Common myeloid progenitor, CD34-positive (primary cell): ENCODE measurements at regions not wholly inside any gene's neighbourhood (a gene's known extent, or its start where the extent isn't known, plus 50 kb on each side); places are given as distances from the start of the nearest gene placed in this dataset.

Source experiments
- CTCF ChIA-PET: fragments of 350-600 bp; sonication (Branson Sonifier 250); formaldehyde crosslinking; loops from one replicate; lab custom pipeline; 2021; ENCODE audit warnings: antibody characterized with exemption; lab: Charles Lee
- POLR2A ChIA-PET: fragments of 350-600 bp; sonication (Branson Sonifier 250); formaldehyde crosslinking; loops from one replicate; lab custom pipeline; 2021; ENCODE audit warnings: antibody characterized with exemption; lab: Charles Lee
- DNase-seq, 3 donors: peaks; one replicate each; pipeline versions ENCODE4 v3.0.0 to v3.0.0-alpha.2; 2013
- H3K27ac ChIP-seq, 2 experiments: 1 replicate in 1 of 2; 2 replicates in 1 of 2; pipeline ENCODE4 v1.7.0; 2013; ENCODE audit warnings: inconsistent platforms in 2 of 2, low read length in 2 of 2, mild to moderate bottlenecking in 2 of 2, low read depth in 1 of 2, moderate library complexity in 1 of 2; ENCODE audit not compliant: severe bottlenecking in 2 of 2, insufficient read depth in 1 of 2, poor library complexity in 1 of 2
- H3K27me3 ChIP-seq, 5 experiments: replicated peaks in 2 of 5; 1 replicate in 3 of 5; 2 replicates in 2 of 5; pipeline versions ENCODE4 v1.6.1 to v1.7.0; 2013; ENCODE audit warnings: low read length in 4 of 5, mild to moderate bottlenecking in 2 of 5, moderate library complexity in 2 of 5, inconsistent platforms in 1 of 5; ENCODE audit not compliant: insufficient read depth in 5 of 5, control insufficient read depth in 4 of 5
- H3K36me3 ChIP-seq, 4 experiments: 1 replicate in 2 of 4; 2 replicates in 2 of 4; pipeline versions ENCODE4 v1.6.1 to v1.7.0; 2013; ENCODE audit warnings: low read length in 3 of 4, control low read depth in 1 of 4, mild to moderate bottlenecking in 1 of 4; ENCODE audit not compliant: control insufficient read depth in 4 of 4, insufficient read depth in 4 of 4
- H3K4me1 ChIP-seq, 4 experiments: 1 replicate in 3 of 4; 2 replicates in 1 of 4; pipeline versions ENCODE4 v1.6.1 to v1.7.1; 2013; ENCODE audit warnings: low read length in 3 of 4, mild to moderate bottlenecking in 3 of 4, control low read depth in 1 of 4, inconsistent platforms in 1 of 4, moderate library complexity in 1 of 4; ENCODE audit not compliant: control insufficient read depth in 4 of 4, insufficient read depth in 4 of 4; ENCODE audit errors: control extremely low read depth in 1 of 4
- H3K4me3 ChIP-seq, 7 experiments: 1 replicate in 4 of 7; 2 replicates in 3 of 7; pipeline versions ENCODE4 v1.5.1 to v1.7.0; 2013; ENCODE audit warnings: mild to moderate bottlenecking in 7 of 7, low read length in 6 of 7, moderate library complexity in 6 of 7, inconsistent platforms in 2 of 7, low read depth in 2 of 7, control low read depth in 1 of 7; ENCODE audit not compliant: insufficient read depth in 4 of 7, control insufficient read depth in 1 of 7; ENCODE audit errors: extremely low read depth in 1 of 7
- H3K9me3 ChIP-seq, 5 experiments: 1 replicate in 4 of 5; 2 replicates in 1 of 5; pipeline versions ENCODE4 v1.6.1 to v1.7.1; 2013; ENCODE audit warnings: low read length in 4 of 5, mild to moderate bottlenecking in 2 of 5, inconsistent platforms in 1 of 5, low read depth in 1 of 5, moderate library complexity in 1 of 5; ENCODE audit not compliant: control insufficient read depth in 4 of 5, insufficient read depth in 2 of 5; ENCODE audit errors: control extremely low read depth in 1 of 5
- WGBS: methylation state at CpG from one replicate; pipeline ENCODE4 v1.1.5; 2013; ENCODE audit not compliant: insufficient coverage; 5-methylcytosine and 5-hydroxymethylcytosine counted together

DNA sequence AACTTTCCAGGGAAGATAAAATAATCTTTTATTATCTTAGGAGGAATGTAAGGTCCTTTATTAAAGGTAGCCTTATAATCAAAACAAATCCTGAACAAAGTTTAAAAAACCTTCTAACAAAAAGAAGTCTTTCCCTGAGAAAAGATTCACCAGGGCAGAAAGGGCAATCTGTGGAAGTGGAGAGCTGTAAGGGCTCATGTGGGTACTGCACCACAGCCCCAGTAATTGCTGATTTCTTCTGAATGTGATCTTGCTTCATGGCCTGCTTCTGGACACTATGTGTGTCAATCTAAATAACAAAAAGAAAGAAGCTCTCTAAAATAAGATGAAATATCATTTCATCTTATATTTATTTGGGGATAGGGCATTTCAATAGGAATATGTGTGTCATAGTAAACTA is 1501.6 kb downstream of the OTOL1 start:
- H3K27ac ChIP-seq: no peak overlapping the region
- no peaks in the 10 kb centered on the region for H3K4me1 ChIP-seq
- H3K4me3 ChIP-seq: no peak overlapping the region
- no peak for DNase-seq
- ChIA-PET CTCF (no interaction called here), POLR2A (no interaction called here)
- no peaks in the 10 kb centered on the region for H3K9me3 ChIP-seq
- H3K27me3 ChIP-seq: no peaks in the 10 kb centered on the region
- no peaks in the 10 kb centered on the region for H3K36me3 ChIP-seq

GRCh38 chr3:163011596-163011995 is 1515.0 kb downstream of the OTOL1 start:
- H3K36me3 ChIP-seq: no peaks in the 10 kb centered on the region
- CTCF ChIA-PET: no interaction called here
- POLR2A ChIA-PET: no interaction called here
- no peak overlapping the region for H3K27ac ChIP-seq
- no peak overlapping the region for H3K4me3 ChIP-seq
- no peaks in the 10 kb centered on the region for H3K9me3 ChIP-seq
- no peaks in the 10 kb centered on the region for H3K4me1 ChIP-seq
- DNase-seq: no peak
- no peaks in the 10 kb centered on the region for H3K27me3 ChIP-seq
- no CpG with 5 or more reads among the region's 2 CpGs for WGBS

DNA sequence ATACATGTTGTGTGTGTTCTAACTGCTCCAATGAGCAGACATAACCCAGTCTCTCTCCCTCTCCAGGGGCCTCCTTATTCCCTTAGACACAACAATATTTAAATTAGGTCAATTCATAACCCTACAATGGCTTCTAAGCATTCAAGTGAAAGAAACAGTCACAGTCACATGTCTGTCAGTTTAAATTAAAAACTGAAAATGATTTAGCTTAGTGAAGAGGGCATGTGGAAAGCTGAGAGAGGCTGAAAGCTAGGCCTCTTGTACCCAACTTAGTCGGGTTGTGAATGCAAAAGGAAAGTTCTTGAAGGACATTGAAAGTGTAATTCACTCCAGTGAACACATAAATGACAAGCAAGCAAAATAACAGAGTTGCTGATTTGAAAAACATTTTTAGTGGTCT is 1519.6 kb downstream of the OTOL1 start:
- no CpG with 5 or more reads among the region's 1 CpG for WGBS
- H3K36me3 ChIP-seq: no peaks in the 10 kb centered on the region
- no peak overlapping the region for H3K27ac ChIP-seq
- H3K27me3 ChIP-seq: no peaks in the 10 kb centered on the region
- POLR2A ChIA-PET: no interaction called here
- no peaks in the 10 kb centered on the region for H3K9me3 ChIP-seq
- no peak overlapping the region for H3K4me3 ChIP-seq
- CTCF ChIA-PET: no interaction called here
- no peaks in the 10 kb centered on the region for H3K4me1 ChIP-seq
- no peak for DNase-seq

- H3K9me3 ChIP-seq: no peaks in the 10 kb centered on the region
- H3K27me3 ChIP-seq: no peaks in the 10 kb centered on the region
- no peak overlapping the region for H3K4me3 ChIP-seq
- no peak overlapping the region for H3K27ac ChIP-seq
- no CpG with 5 or more reads among the region's 1 CpG for WGBS
- no peaks in the 10 kb centered on the region for H3K36me3 ChIP-seq
- POLR2A ChIA-PET: no interaction called here
- DNase-seq: no peak
- CTCF ChIA-PET: no interaction called here
- no peaks in the 10 kb centered on the region for H3K4me1 ChIP-seq
Measured at GRCh38 chr3:163018067-163018466, 1521.5 kb downstream of the OTOL1 start.

DNA sequence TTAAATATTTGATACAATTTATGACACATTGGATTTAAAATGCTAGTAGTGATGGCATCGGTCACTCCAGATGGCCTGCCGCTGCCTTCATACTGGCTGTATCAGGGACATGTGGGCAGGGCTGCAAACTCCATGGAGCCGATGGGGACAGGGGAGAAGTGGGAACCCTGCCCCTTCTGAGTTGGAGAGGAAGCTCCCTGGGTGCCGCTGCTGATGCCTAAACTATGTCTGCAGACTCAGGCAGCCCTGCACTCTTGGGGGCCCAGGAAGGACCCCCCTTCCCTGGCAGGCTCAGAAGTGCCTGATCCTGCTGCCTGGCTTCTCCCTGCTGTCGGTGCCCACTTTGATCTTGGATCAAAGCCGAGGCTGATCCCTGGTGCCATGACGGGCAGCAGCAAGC is 1522.1 kb downstream of the OTOL1 start:
- CTCF ChIA-PET: no interaction called here
- POLR2A ChIA-PET: no interaction called here
- DNase-seq: no peak
- Histone ChIP-seq H3K36me3 (no peaks in the 10 kb centered on the region), H3K27me3 (no peaks in the 10 kb centered on the region), H3K27ac (no peak overlapping the region), H3K9me3 (no peaks in the 10 kb centered on the region), H3K4me1 (no peaks in the 10 kb centered on the region), H3K4me3 (no peak overlapping the region)
- WGBS: 87% methylated on average over 6 of the region's 7 CpGs

DNA sequence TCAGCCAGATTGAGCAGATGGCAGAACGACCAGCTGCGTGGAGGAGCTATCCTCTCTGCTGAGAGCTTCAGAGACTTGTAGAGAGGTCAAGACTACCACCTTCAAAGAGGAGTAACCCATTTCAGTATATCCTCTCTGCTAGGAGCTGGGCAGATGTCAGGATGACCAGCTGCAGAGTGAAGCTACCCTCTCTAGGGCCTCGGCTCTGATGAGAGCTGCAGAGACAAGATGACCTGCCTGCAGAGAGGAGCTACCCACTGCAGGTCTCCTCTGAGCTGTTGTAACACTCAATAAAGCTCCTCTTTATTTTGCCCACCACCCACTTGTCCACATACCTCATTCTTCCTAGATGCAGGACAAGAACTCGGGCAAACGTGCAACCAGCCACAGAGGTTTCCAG is 1522.7 kb downstream of the OTOL1 start:
- ChIA-PET POLR2A (no interaction called here), CTCF (no interaction called here)
- Histone ChIP-seq H3K27me3 (no peaks in the 10 kb centered on the region), H3K9me3 (peaks cover 0 to 2% (median 0%) of the 10 kb centered on the region in 5 experiments), H3K27ac (no peak overlapping the region), H3K4me3 (no peak overlapping the region), H3K4me1 (no peaks in the 10 kb centered on the region), H3K36me3 (no peaks in the 10 kb centered on the region)
- 37% methylated on average over 5 of the region's 5 CpGs for whole genome bisulfite sequencing
- no peak for DNase-seq

GRCh38 chr3:163033652-163034051 is 1537.0 kb downstream of the OTOL1 start:
- CTCF ChIA-PET: no interaction called here

More at GRCh38 chr3:163033652-163034051, 1537.0 kb downstream of the OTOL1 start:
- H3K4me1 ChIP-seq: no peaks in the 10 kb centered on the region
- H3K27me3 ChIP-seq: no peaks in the 10 kb centered on the region
- no peak overlapping the region for H3K4me3 ChIP-seq
- DNase-seq: no peak
- H3K9me3 ChIP-seq: no peaks in the 10 kb centered on the region
- WGBS: no CpG with 5 or more reads among the region's 4 CpGs
- H3K36me3 ChIP-seq: no peaks in the 10 kb centered on the region
- POLR2A ChIA-PET: no interaction called here
- H3K27ac ChIP-seq: no peak overlapping the region
